KMS-11 (cell line): ENCODE measurements at regions not wholly inside any gene's neighbourhood (a gene's known extent, or its start where the extent isn't known, plus 50 kb on each side); places are given as distances from the start of the nearest gene placed in this dataset.

Experiments
- H2AFZ ChIP-seq: fragments of 200-600 bp; sonication (generic); 2 replicates; pipeline ENCODE4 v1.6.1; 2016; ENCODE audit warnings: antibody characterized with exemption, mixed run types, low read depth
- H3K27ac ChIP-seq: fragments of 200-600 bp; sonication (generic); 2 replicates; pipeline ENCODE4 v1.6.1; 2016; ENCODE audit warnings: mild to moderate bottlenecking, mixed run types
- H3K27me3 ChIP-seq: fragments of 200-600 bp; sonication (generic); 2 replicates; pipeline ENCODE4 v1.6.1; 2017; ENCODE audit warnings: mild to moderate bottlenecking, low read depth, mixed run types, moderate library complexity; ENCODE audit not compliant: insufficient read depth
- H3K36me3 ChIP-seq: fragments of 200-600 bp; sonication (generic); 2 replicates; pipeline ENCODE4 v1.6.1; 2017; ENCODE audit warnings: mild to moderate bottlenecking, mixed run types; ENCODE audit not compliant: insufficient read depth
- H3K4me1 ChIP-seq: fragments of 200-600 bp; sonication (generic); 2 replicates; pipeline ENCODE4 v1.6.1; 2016; ENCODE audit warnings: mild to moderate bottlenecking, low read depth, mixed run types; ENCODE audit not compliant: poor library complexity, severe bottlenecking
- H3K4me2 ChIP-seq: fragments of 200-600 bp; sonication (generic); 2 replicates; pipeline ENCODE4 v1.7.0; 2016; ENCODE audit warnings: mild to moderate bottlenecking, mixed run types
- H3K4me3 ChIP-seq: fragments of 200-600 bp; sonication (generic); IDR thresholded peaks from 2 replicates; pipeline ENCODE4 v1.6.1; 2017; ENCODE audit warnings: low read depth, low read length, mixed read lengths; ENCODE audit not compliant: insufficient read depth
- H3K79me2 ChIP-seq: fragments of 200-600 bp; sonication (generic); 2 replicates; pipeline ENCODE4 v1.6.1; 2016; ENCODE audit warnings: low read depth, mixed run types; ENCODE audit not compliant: insufficient read depth
- H3K9ac ChIP-seq: fragments of 200-600 bp; sonication (generic); 2 replicates; pipeline ENCODE4 v1.6.1; 2016; ENCODE audit warnings: mild to moderate bottlenecking, mixed run types
- H4K20me1 ChIP-seq: fragments of 200-600 bp; sonication (generic); 2 replicates; pipeline ENCODE4 v1.6.1; 2016; ENCODE audit warnings: mild to moderate bottlenecking, mixed run types; ENCODE audit not compliant: insufficient read depth
- CTCF ChIP-seq: fragments of 200-600 bp; sonication (generic); conservative IDR thresholded peaks from 2 replicates; pipeline ENCODE4 v1.6.1; 2017; ENCODE audit warnings: low read depth, mild to moderate bottlenecking, antibody characterized with exemption, low read length, moderate library complexity, mixed read lengths

- no peaks in the 10 kb centered on the region for H3K27me3 ChIP-seq
- no peak overlapping the region for H3K27ac ChIP-seq
- H3K36me3 ChIP-seq: no peaks in the 10 kb centered on the region
- H3K9ac ChIP-seq: no peak overlapping the region
- no peaks in the 10 kb centered on the region for H4K20me1 ChIP-seq
- H3K79me2 ChIP-seq: no peaks in the 10 kb centered on the region
- no peak for TF ChIP-seq CTCF
- no peak overlapping the region for H3K4me2 ChIP-seq
- H3K4me3 ChIP-seq: no peak overlapping the region
- H3K4me1 ChIP-seq: no peaks in the 10 kb centered on the region
- H2AFZ ChIP-seq: no peak overlapping the region
These were observed 161.2 kb upstream of the GRIA4 start for GRCh38 chr11:105448703-105449079.

DNA sequence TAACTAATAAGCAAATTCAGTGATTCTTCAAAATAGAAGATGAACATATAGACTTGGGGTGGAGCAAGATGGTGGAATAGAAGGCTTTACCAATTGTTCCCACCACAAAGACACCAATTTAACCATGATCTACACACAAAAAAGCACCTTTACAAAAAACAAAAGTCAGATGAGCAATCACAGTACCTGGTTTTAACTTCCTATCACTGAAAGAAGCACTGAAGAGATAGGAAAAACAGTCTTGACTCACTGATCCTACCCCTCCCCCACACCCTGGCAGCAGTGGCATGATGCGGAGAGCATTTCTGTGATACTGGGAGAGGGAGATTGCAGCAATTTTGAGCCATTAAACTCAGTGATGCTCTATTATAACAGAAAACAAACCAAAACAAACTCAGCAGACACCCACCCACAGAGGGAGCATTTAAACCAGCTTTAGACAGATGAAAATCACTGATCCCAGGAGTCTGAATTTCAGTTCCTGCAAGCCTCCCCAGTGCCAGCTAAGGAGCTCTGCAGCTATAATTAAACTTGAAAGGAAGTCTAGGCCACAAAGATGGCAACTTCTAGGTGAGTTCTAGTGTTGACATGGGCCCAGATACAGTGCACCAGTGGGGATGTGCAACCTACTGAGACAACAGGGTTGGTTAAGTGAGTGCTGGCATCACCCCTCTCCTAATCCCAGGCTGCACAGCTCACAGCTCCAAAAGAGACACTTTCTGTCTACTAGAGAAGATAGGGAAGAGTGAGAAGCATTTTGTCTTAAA lies 161.8 kb upstream of the GRIA4 start:
- H3K4me2 ChIP-seq: no peak overlapping the region
- H3K27ac ChIP-seq: no peak overlapping the region
- no peak overlapping the region for H3K9ac ChIP-seq
- no peaks in the 10 kb centered on the region for H3K36me3 ChIP-seq
- no peaks in the 10 kb centered on the region for H4K20me1 ChIP-seq
- no peaks in the 10 kb centered on the region for H3K4me1 ChIP-seq
- H3K79me2 ChIP-seq: no peaks in the 10 kb centered on the region
- no peak overlapping the region for H2AFZ ChIP-seq
- no peaks in the 10 kb centered on the region for H3K27me3 ChIP-seq
- TF ChIP-seq CTCF: no peak
- no peak overlapping the region for H3K4me3 ChIP-seq

DNA sequence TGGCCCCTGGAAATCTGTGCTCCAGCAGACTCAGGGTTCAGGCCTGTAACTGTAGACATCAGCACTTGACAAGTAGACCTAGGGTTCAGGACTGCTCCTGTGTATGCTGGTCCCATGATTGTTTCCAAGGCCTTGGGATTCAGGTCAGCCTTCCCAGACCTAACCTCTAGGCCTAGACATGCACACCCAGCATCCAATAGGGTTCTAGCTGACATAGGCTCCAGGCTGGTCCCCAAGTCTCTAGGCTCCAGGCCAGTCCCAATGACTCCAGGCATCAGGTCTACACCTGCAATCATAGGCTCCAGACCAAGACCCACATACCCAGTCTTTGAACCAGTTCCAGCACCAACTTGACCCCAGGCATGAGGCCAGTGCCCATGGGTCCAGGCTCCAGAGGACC lies 166.2 kb upstream of the GRIA4 start:
- H3K4me1 ChIP-seq: no peaks in the 10 kb centered on the region
- H2AFZ ChIP-seq: no peak overlapping the region
- no peaks in the 10 kb centered on the region for H4K20me1 ChIP-seq
- H3K79me2 ChIP-seq: no peaks in the 10 kb centered on the region
- no peak overlapping the region for H3K27ac ChIP-seq
- no peak for TF ChIP-seq CTCF
- no peak overlapping the region for H3K9ac ChIP-seq
- H3K4me3 ChIP-seq: no peak overlapping the region
- no peak overlapping the region for H3K4me2 ChIP-seq
- no peaks in the 10 kb centered on the region for H3K36me3 ChIP-seq
- no peaks in the 10 kb centered on the region for H3K27me3 ChIP-seq

GRCh38 chr11:105432241-105432995 lies 177.5 kb upstream of the GRIA4 start:
- H3K4me1 ChIP-seq: no peaks in the 10 kb centered on the region
- H2AFZ ChIP-seq: no peak overlapping the region
- H3K27ac ChIP-seq: no peak overlapping the region
- no peaks in the 10 kb centered on the region for H3K36me3 ChIP-seq
- no peak for TF ChIP-seq CTCF
- no peaks in the 10 kb centered on the region for H4K20me1 ChIP-seq
- no peak overlapping the region for H3K9ac ChIP-seq
- H3K4me3 ChIP-seq: no peak overlapping the region
- no peak overlapping the region for H3K4me2 ChIP-seq
- H3K79me2 ChIP-seq: no peaks in the 10 kb centered on the region
- no peaks in the 10 kb centered on the region for H3K27me3 ChIP-seq
